H1 (cell line): ENCODE measurements at regions not wholly inside any gene's neighbourhood (a gene's known extent, or its start where the extent isn't known, plus 50 kb on each side); places are given as distances from the start of the nearest gene placed in this dataset.

Experiments used
- CTCF ChIP-seq, 3 experiments: IDR thresholded peaks; 1 replicate in 2 of 3; 2 replicates in 1 of 3; pipeline versions ENCODE4 v1.5.1 to v1.6.1; 2011; ENCODE audit warnings: low read length in 3 of 3, mild to moderate bottlenecking in 3 of 3, inconsistent platforms in 2 of 3, low read depth in 1 of 3, moderate library complexity in 1 of 3; ENCODE audit not compliant: insufficient read depth in 1 of 3; ENCODE audit errors: control extremely low read depth in 1 of 3
- POLR2AphosphoS5 ChIP-seq: IDR thresholded peaks from 2 replicates; pipeline ENCODE4 v1.6.1; 2011; ENCODE audit warnings: low read depth, low read length
- RNF2 ChIP-seq: fragments of 200-900, 300-1000 bp; sonication (generic); IDR thresholded peaks from 2 replicates; pipeline ENCODE4 v1.7.1; 2016; ENCODE audit warnings: borderline replicate concordance, low read depth, mild to moderate bottlenecking, antibody characterized with exemption, low read length; ENCODE audit not compliant: poor library complexity, severe bottlenecking; ENCODE audit errors: missing control alignments
- TAF1 ChIP-seq: IDR thresholded peaks from 2 replicates; pipeline ENCODE4 v1.6.1; 2011; ENCODE audit warnings: mild to moderate bottlenecking, low read depth, low read length

GRCh38 chr1:235925016-235925415 lies 58.3 kb upstream of the LYST start:
- TF ChIP-seq CTCF (IDR thresholded peaks at IDR 0.05; ENCODE audit: control extremely low read depth in 1 of 3, insufficient read depth in 1 of 3, low read depth in 1 of 3, low read length in 3 of 3) = no peak
- TF ChIP-seq POLR2AphosphoS5 = no peak
- TF ChIP-seq TAF1 = no peak
- TF ChIP-seq RNF2 = no peak
